HG03196 (cell line): ENCODE measurements at regions not wholly inside any gene's neighbourhood (a gene's known extent, or its start where the extent isn't known, plus 50 kb on each side); places are given as distances from the start of the nearest gene placed in this dataset.

ENCODE experiments used
- ATAC-seq: cut with Tn5 transposase; IDR thresholded peaks from one replicate; pipeline ENCODE4 v1.9.1; 2021; ENCODE audit not compliant: unreplicated experiment

DNA sequence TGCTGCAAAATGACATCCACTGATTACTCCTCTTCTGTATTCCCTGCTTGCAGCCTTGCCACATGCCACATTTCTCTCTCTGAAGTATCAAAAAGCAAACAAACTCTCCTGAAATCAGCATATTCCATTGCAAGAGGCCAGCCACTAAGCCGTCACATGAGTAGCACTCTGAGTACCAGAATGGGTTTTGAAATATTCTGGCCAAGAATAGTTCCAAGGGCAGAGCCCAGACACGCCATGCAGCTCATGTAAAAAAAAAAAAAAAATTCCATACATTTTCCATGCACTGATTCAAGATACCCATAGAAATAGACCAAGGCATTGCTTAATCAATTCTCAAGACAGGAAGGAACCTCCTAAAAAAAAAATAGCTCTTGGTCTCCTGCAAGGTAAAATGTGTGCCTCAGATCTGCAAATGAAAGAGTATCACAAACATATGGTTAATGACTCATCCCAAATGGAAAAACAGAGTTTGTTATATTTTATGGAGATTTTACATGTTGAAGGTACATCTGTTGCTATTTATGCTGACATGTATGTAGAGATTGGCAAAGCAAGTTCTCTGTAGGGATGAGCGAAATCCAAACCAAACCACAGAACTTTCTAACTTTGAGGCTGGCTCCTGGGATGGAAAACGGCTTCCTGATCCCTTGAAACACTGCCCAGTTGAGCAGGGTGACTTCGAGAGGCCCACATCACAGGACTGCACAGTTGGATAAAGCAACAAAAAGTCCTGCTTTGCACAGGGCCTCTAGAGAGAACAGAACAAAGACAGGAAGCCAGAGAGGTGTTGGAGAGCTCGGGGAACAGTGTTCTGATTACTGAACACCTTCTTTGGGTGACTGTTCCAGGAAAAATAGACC is 346.2 kb downstream of the ZNF521 start:
- no peak for ATAC-seq

GRCh38 chr18:25010623-25011374 is 341.2 kb downstream of the ZNF521 start:
- no peak for ATAC-seq
